ENCODE measurements at regions not wholly inside any gene's neighbourhood (a gene's known extent, or its start where the extent isn't known, plus 50 kb on each side); places are given as distances from the start of the nearest gene placed in this dataset.

- Mint-ChIP-seq H3K27me3 (ENCODE audit: low read depth) (no peaks in the 10 kb centered on the region), H3K9me3 (no peaks in the 10 kb centered on the region), H3K36me3 (ENCODE audit: low read depth) (no peaks in the 10 kb centered on the region), H3K27ac (no peak overlapping the region), H3K4me3 (no peak overlapping the region), H3K4me1 (ENCODE audit: low read depth) (no peaks in the 10 kb centered on the region)
- DNase-seq (ENCODE audit: low spot score), result no peak
Observed at GRCh38 chr20:40104959-40105358, 584.1 kb downstream of the MAFB start.

GRCh38 chr20:40103420-40103819 is 585.6 kb downstream of the MAFB start:
- H3K4me1 Mint-ChIP-seq (ENCODE audit: low read depth), result no peaks in the 10 kb centered on the region
- H3K4me3 Mint-ChIP-seq, result no peak overlapping the region
- H3K36me3 Mint-ChIP-seq (ENCODE audit: low read depth), result no peaks in the 10 kb centered on the region
- H3K9me3 Mint-ChIP-seq, result no peaks in the 10 kb centered on the region
- H3K27me3 Mint-ChIP-seq (ENCODE audit: low read depth), result no peaks in the 10 kb centered on the region
- H3K27ac Mint-ChIP-seq, result no peak overlapping the region
- no peak for DNase-seq (ENCODE audit: low spot score)

DNA sequence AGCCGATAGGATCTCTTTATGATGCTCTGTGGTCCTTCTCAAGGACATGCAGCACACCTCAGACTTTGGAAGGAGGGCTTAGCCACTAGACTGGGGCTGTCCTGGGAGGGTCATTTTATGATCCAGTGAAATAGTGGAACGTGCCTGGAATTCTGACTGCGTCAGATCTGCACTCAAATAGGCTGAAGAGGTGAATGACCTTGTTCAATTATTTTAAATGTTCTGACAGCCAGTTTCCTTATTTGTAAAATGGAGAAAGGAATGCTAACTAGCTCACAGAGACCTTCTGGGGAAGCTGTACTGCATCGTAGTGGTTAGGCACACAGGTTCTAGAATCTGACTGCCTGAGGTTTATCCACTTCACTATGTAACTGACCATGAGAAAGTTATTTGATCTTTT is 587.5 kb downstream of the MAFB start:
- no peak for DNase-seq (ENCODE audit: low spot score)
- no peak overlapping the region for H3K27ac Mint-ChIP-seq
- H3K36me3 Mint-ChIP-seq (ENCODE audit: low read depth), result no peaks in the 10 kb centered on the region
- no peaks in the 10 kb centered on the region for H3K27me3 Mint-ChIP-seq (ENCODE audit: low read depth)
- H3K4me1 Mint-ChIP-seq (ENCODE audit: low read depth), result no peaks in the 10 kb centered on the region
- H3K4me3 Mint-ChIP-seq, result no peak overlapping the region
- no peaks in the 10 kb centered on the region for H3K9me3 Mint-ChIP-seq

DNA sequence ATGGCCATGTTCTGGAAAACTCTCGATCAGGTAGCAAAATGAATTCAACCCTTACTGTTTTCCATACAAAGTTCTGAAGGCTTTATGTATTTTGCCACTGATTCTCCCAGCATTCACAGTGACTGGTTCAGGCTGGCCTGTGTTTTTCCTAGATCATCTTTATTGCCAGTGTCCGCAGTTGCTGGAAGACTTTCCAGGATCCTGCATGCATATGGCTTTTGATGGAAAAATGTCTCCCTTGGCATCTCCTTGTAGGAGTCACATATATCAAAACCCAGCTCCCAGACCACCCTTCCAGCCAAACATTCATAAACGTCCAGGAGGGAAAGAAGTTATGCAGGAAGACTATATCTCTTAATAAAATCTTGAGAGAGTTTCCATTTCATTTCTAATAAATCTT is 588.8 kb downstream of the MAFB start:
- Mint-ChIP-seq H3K27me3 (ENCODE audit: low read depth) (no peaks in the 10 kb centered on the region), H3K4me1 (ENCODE audit: low read depth) (no peaks in the 10 kb centered on the region), H3K4me3 (no peak overlapping the region), H3K9me3 (no peaks in the 10 kb centered on the region), H3K27ac (no peak overlapping the region), H3K36me3 (ENCODE audit: low read depth) (no peaks in the 10 kb centered on the region)
- no peak for DNase-seq (ENCODE audit: low spot score)

- no peak for DNase-seq (ENCODE audit: low spot score)
- Mint-ChIP-seq H3K36me3 (ENCODE audit: low read depth) (no peaks in the 10 kb centered on the region), H3K27me3 (ENCODE audit: low read depth) (no peaks in the 10 kb centered on the region), H3K27ac (no peak overlapping the region), H3K4me3 (no peak overlapping the region), H3K4me1 (ENCODE audit: low read depth) (no peaks in the 10 kb centered on the region), H3K9me3 (peaks cover 9% of the 10 kb centered on the region)
Observed at GRCh38 chr20:40090236-40090635, 598.8 kb downstream of the MAFB start.

GRCh38 chr20:40087496-40087895 is 601.5 kb downstream of the MAFB start:
- no peak overlapping the region for H3K4me3 Mint-ChIP-seq
- no peaks in the 10 kb centered on the region for H3K27me3 Mint-ChIP-seq (ENCODE audit: low read depth)
- no peaks in the 10 kb centered on the region for H3K36me3 Mint-ChIP-seq (ENCODE audit: low read depth)
- no peaks in the 10 kb centered on the region for H3K4me1 Mint-ChIP-seq (ENCODE audit: low read depth)
- peaks cover 4% of the 10 kb centered on the region for H3K9me3 Mint-ChIP-seq
- no peak for DNase-seq (ENCODE audit: low spot score)
- no peak overlapping the region for H3K27ac Mint-ChIP-seq

DNA sequence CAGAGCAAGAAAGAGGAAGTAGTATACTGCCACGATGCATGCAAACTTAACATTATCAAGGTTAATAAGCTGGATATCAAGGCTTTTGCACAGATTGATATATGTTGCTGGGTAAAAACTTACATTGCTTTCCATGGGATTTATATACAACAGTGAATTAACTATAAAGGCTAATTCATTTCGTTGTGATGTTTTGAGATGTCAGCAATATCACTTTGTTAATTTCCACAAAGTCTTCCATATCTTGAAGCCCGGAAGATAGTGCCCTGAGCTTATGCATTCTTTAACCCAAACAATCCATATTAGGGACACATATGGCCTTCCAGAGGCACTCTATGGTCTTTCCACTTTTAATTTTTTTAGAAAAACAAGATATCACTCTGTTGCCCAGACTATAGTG is 603.5 kb downstream of the MAFB start:
- H3K4me3 Mint-ChIP-seq, result no peak overlapping the region
- H3K27ac Mint-ChIP-seq, result no peak overlapping the region
- no peaks in the 10 kb centered on the region for H3K9me3 Mint-ChIP-seq
- no peaks in the 10 kb centered on the region for H3K36me3 Mint-ChIP-seq (ENCODE audit: low read depth)
- H3K27me3 Mint-ChIP-seq (ENCODE audit: low read depth), result no peaks in the 10 kb centered on the region
- no peaks in the 10 kb centered on the region for H3K4me1 Mint-ChIP-seq (ENCODE audit: low read depth)
- no peak for DNase-seq (ENCODE audit: low spot score)

- no peaks in the 10 kb centered on the region for H3K27me3 Mint-ChIP-seq (ENCODE audit: low read depth)
- no peaks in the 10 kb centered on the region for H3K9me3 Mint-ChIP-seq
- no peak overlapping the region for H3K27ac Mint-ChIP-seq
- no peaks in the 10 kb centered on the region for H3K36me3 Mint-ChIP-seq (ENCODE audit: low read depth)
- H3K4me1 Mint-ChIP-seq (ENCODE audit: low read depth), result no peaks in the 10 kb centered on the region
- no peak for DNase-seq (ENCODE audit: low spot score)
- no peak overlapping the region for H3K4me3 Mint-ChIP-seq
Observed at GRCh38 chr20:40082436-40082835, 606.6 kb downstream of the MAFB start.

GRCh38 chr20:40081653-40082052 is 607.4 kb downstream of the MAFB start:
- H3K4me3 Mint-ChIP-seq, result no peak overlapping the region
- no peaks in the 10 kb centered on the region for H3K9me3 Mint-ChIP-seq
- H3K36me3 Mint-ChIP-seq (ENCODE audit: low read depth), result no peaks in the 10 kb centered on the region
- H3K4me1 Mint-ChIP-seq (ENCODE audit: low read depth), result no peaks in the 10 kb centered on the region
- H3K27ac Mint-ChIP-seq, result no peak overlapping the region
- no peaks in the 10 kb centered on the region for H3K27me3 Mint-ChIP-seq (ENCODE audit: low read depth)
- no peak for DNase-seq (ENCODE audit: low spot score)

GRCh38 chr20:40080041-40080652 is 608.9 kb downstream of the MAFB start:
- H3K27ac Mint-ChIP-seq, result no peak overlapping the region
- DNase-seq (ENCODE audit: low spot score), result no peak
- no peak overlapping the region for H3K4me3 Mint-ChIP-seq
- H3K36me3 Mint-ChIP-seq (ENCODE audit: low read depth), result no peaks in the 10 kb centered on the region
- no peaks in the 10 kb centered on the region for H3K27me3 Mint-ChIP-seq (ENCODE audit: low read depth)
- no peaks in the 10 kb centered on the region for H3K4me1 Mint-ChIP-seq (ENCODE audit: low read depth)
- no peaks in the 10 kb centered on the region for H3K9me3 Mint-ChIP-seq

GRCh38 chr20:40073535-40074111 is 615.4 kb downstream of the MAFB start:
- no peaks in the 10 kb centered on the region for H3K27me3 Mint-ChIP-seq (ENCODE audit: low read depth)
- H3K4me1 Mint-ChIP-seq (ENCODE audit: low read depth), result no peaks in the 10 kb centered on the region
- DNase-seq (ENCODE audit: low spot score), result no peak
- no peak overlapping the region for H3K4me3 Mint-ChIP-seq
- H3K27ac Mint-ChIP-seq, result no peak overlapping the region
- no peaks in the 10 kb centered on the region for H3K9me3 Mint-ChIP-seq
- no peaks in the 10 kb centered on the region for H3K36me3 Mint-ChIP-seq (ENCODE audit: low read depth)

- H3K27me3 Mint-ChIP-seq (ENCODE audit: low read depth), result no peaks in the 10 kb centered on the region
- H3K4me3 Mint-ChIP-seq, result no peak overlapping the region
Observed at GRCh38 chr20:40072907-40073306, 616.1 kb downstream of the MAFB start.

DNA sequence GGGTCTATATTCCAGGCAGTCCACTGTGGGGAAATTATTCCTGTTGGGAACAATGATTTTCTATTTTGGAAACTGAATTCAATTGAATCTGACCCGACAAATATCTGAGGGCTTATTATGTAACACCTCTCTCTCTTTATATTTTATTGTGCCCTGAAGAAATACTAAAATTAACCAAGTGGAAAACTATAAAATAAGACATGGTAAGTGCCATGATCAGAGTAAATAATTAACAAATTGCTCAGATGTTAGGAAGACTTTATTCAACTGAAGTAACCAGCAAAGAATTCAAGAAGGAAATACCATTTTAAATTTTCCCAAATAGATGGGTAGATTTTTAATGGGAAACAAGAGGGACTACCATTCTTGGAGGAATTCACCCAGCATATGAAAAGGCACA is 632.9 kb downstream of the MAFB start:
- Mint-ChIP-seq H3K36me3 (ENCODE audit: low read depth) (no peaks in the 10 kb centered on the region), H3K4me3 (no peak overlapping the region), H3K9me3 (peaks cover 8% of the 10 kb centered on the region), H3K27ac (no peak overlapping the region), H3K4me1 (ENCODE audit: low read depth) (no peaks in the 10 kb centered on the region), H3K27me3 (ENCODE audit: low read depth) (no peaks in the 10 kb centered on the region)
- no peak for DNase-seq (ENCODE audit: low spot score)

More at GRCh38 chr20:40072907-40073306, 616.1 kb downstream of the MAFB start:
- Mint-ChIP-seq H3K9me3 (no peaks in the 10 kb centered on the region), H3K27ac (no peak overlapping the region), H3K4me1 (ENCODE audit: low read depth) (no peaks in the 10 kb centered on the region), H3K36me3 (ENCODE audit: low read depth) (no peaks in the 10 kb centered on the region)
- DNase-seq (ENCODE audit: low spot score), result no peak

- DNase-seq (ENCODE audit: low spot score), result no peak
- peaks cover 8% of the 10 kb centered on the region for H3K9me3 Mint-ChIP-seq
- no peak overlapping the region for H3K27ac Mint-ChIP-seq
- H3K4me1 Mint-ChIP-seq (ENCODE audit: low read depth), result no peaks in the 10 kb centered on the region
- no peak overlapping the region for H3K4me3 Mint-ChIP-seq
- no peaks in the 10 kb centered on the region for H3K36me3 Mint-ChIP-seq (ENCODE audit: low read depth)
- H3K27me3 Mint-ChIP-seq (ENCODE audit: low read depth), result no peaks in the 10 kb centered on the region
Observed at GRCh38 chr20:40055711-40056110, 633.3 kb downstream of the MAFB start.

DNA sequence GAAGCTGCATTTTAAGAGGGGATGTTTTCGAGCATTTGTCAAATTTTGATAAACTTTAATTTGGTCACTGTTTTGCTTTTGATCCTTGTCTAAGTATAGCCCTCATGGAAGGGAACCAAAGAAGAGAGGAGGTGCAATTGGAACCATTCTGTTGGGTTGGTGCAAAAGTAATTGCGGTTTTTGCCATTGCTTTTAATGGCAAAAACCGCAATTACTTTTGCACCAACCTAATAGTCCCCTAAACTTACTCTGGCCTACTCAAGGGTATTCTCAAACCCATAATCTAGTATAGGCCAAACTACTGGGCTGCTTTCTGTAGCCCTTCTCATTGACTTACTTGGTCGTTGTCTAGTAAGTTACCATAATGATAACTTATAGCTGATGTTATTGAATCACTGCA is 634.7 kb downstream of the MAFB start:
- Mint-ChIP-seq H3K27ac (no peak overlapping the region), H3K4me3 (no peak overlapping the region), H3K9me3 (peaks cover 4% of the 10 kb centered on the region), H3K36me3 (ENCODE audit: low read depth) (no peaks in the 10 kb centered on the region), H3K4me1 (ENCODE audit: low read depth) (no peaks in the 10 kb centered on the region), H3K27me3 (ENCODE audit: low read depth) (no peaks in the 10 kb centered on the region)
- no peak for DNase-seq (ENCODE audit: low spot score)

Data from T-helper 2 cell treated with Interferon-gamma antibody and Interleukin-4, amounts not matched to agents 5 μg/mL and 100 μg/mL, for 36 hours (primary cell).